ENCODE measurements at regions not wholly inside any gene's neighbourhood (a gene's known extent, or its start where the extent isn't known, plus 50 kb on each side); places are given as distances from the start of the nearest gene placed in this dataset.
A peak's percentile ranks its signal among the peaks of the same experiment; 100 is the strongest.

- Histone ChIP-seq H3K79me2 (no peaks in the 10 kb centered on the region), H3K9me3 (ENCODE audit: control insufficient read depth, low read length) (no peaks in the 10 kb centered on the region), H3K4me1 (peaks cover 80% of the 10 kb centered on the region), H3K4me3 (ENCODE audit: low read depth, low read length) (no peak overlapping the region), H3K27me3 (ENCODE audit: control insufficient read depth, insufficient read depth, low read length) (no peaks in the 10 kb centered on the region), H3K36me3 (ENCODE audit: control insufficient read depth, insufficient read depth, low read length) (no peaks in the 10 kb centered on the region), H3K4me2 (ENCODE audit: low read length) (peak overlapping the region; percentile 55), H2AFZ (peak overlapping the region; percentile 75), H3K9ac (peak overlapping the region; percentile 24), H3K27ac (peak overlapping the region; percentile 93)
- no peak for TF ChIP-seq CTCF (IDR thresholded peaks at IDR 0.05)
These were observed 561.9 kb upstream of the ID2 start for GRCh38 chr2:8119782-8120505.

GRCh38 chr2:8120506-8120860 is 561.4 kb upstream of the ID2 start:
- Histone ChIP-seq H3K27me3 (ENCODE audit: control insufficient read depth, insufficient read depth, low read length) (no peaks in the 10 kb centered on the region), H3K4me1 (peaks cover 85% of the 10 kb centered on the region), H3K9ac (peak overlapping the region; percentile 24), H3K36me3 (ENCODE audit: control insufficient read depth, insufficient read depth, low read length) (no peaks in the 10 kb centered on the region), H3K79me2 (no peaks in the 10 kb centered on the region), H3K4me2 (ENCODE audit: low read length) (peak overlapping the region; percentile 55), H2AFZ (peak overlapping the region; percentile 75), H3K27ac (peak overlapping the region; percentile 93), H3K9me3 (ENCODE audit: control insufficient read depth, low read length) (no peaks in the 10 kb centered on the region), H3K4me3 (ENCODE audit: low read depth, low read length) (no peak overlapping the region)
- TF ChIP-seq CTCF (IDR thresholded peaks at IDR 0.05) = no peak

GRCh38 chr2:8121022-8121825 is 560.6 kb upstream of the ID2 start:
- H2AFZ ChIP-seq = peak overlapping the region; percentile 10
- H3K27me3 ChIP-seq (ENCODE audit: control insufficient read depth, insufficient read depth, low read length) = no peaks in the 10 kb centered on the region
- no peaks in the 10 kb centered on the region for H3K36me3 ChIP-seq (ENCODE audit: control insufficient read depth, insufficient read depth, low read length)
- peak overlapping the region; percentile 24 for H3K9ac ChIP-seq
- no peaks in the 10 kb centered on the region for H3K79me2 ChIP-seq
- peaks cover 84% of the 10 kb centered on the region for H3K4me1 ChIP-seq
- TF ChIP-seq CTCF (IDR thresholded peaks at IDR 0.05) = no peak
- H3K9me3 ChIP-seq (ENCODE audit: control insufficient read depth, low read length) = no peaks in the 10 kb centered on the region
- no peak overlapping the region for H3K4me3 ChIP-seq (ENCODE audit: low read depth, low read length)
- no peak overlapping the region for H3K4me2 ChIP-seq (ENCODE audit: low read length)
- H3K27ac ChIP-seq = peak overlapping the region; percentile 93

- Histone ChIP-seq H2AFZ (peak overlapping the region; percentile 72), H3K4me1 (peaks cover 85% of the 10 kb centered on the region), H3K27ac (peak overlapping the region; percentile 93)
These were observed 559.9 kb upstream of the ID2 start for GRCh38 chr2:8121826-8122513.

More at GRCh38 chr2:8121826-8122513, 559.9 kb upstream of the ID2 start:
- Histone ChIP-seq H3K9me3 (ENCODE audit: control insufficient read depth, low read length) (no peaks in the 10 kb centered on the region), H3K4me2 (ENCODE audit: low read length) (no peak overlapping the region), H3K79me2 (no peaks in the 10 kb centered on the region), H3K4me3 (ENCODE audit: low read depth, low read length) (no peak overlapping the region), H3K36me3 (ENCODE audit: control insufficient read depth, insufficient read depth, low read length) (no peaks in the 10 kb centered on the region), H3K9ac (no peak overlapping the region), H3K27me3 (ENCODE audit: control insufficient read depth, insufficient read depth, low read length) (no peaks in the 10 kb centered on the region)
- TF ChIP-seq CTCF (IDR thresholded peaks at IDR 0.05) = no peak

All from parathyroid adenoma (tissue), 2 donors.